Spleen (tissue), 7 donors: ENCODE measurements at regions not wholly inside any gene's neighbourhood (a gene's known extent, or its start where the extent isn't known, plus 50 kb on each side); places are given as distances from the start of the nearest gene placed in this dataset.

ENCODE experiments used
- POLR2AphosphoS5 ChIP-seq, 3 donors: sonication (generic); formaldehyde crosslinking; IDR thresholded peaks; one replicate each; pipeline ENCODE4 v1.5.1; 2017; ENCODE audit warnings: antibody characterized with exemption in 3 of 3
- TF ChIP-seq, protein P1 (sequence below), 11 experiments: fragments of 200-600 bp in 7 of 11; fragments of 450-650 bp in 4 of 11; sonication (generic) in 4 of 11; IDR thresholded peaks in 8 of 11; conservative IDR thresholded peaks in 3 of 11; 1 replicate in 7 of 11; 2 replicates in 4 of 11; pipeline versions ENCODE4 v1.4.0 to v1.8.0; 2016 to 2021; ENCODE audit warnings: antibody characterized with exemption in 11 of 11, inconsistent platforms in 4 of 11, mild to moderate bottlenecking in 1 of 11
- donor health status: DM: no; HTN: no; CAD: no; lungs with moderate emphysema.
- donor health status: DM: no; HTN: no; CAD: no.
- donor health status: DM: no; HTN: no; CAD: no.

DNA sequence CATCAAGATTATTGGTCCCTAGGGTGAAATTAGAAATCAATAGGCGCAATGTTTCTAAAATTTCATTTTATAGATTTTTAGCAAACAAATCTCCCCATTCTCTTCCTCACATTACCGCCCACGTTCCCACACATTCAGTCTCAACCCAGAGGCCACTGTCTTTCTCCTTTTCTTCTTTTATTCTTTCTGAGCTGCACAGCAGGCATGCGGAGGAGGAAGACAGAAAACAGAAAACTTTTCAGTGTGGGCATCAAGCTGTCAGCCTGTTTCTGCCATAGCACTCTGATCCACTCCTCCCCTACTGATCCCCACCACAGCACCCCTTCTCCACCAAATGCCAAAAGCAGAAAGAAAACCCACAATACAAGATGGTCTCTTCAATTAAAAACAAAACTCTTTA lies 94.8 kb upstream of the ADAMTS3 start:
- TF ChIP-seq POLR2AphosphoS5 (IDR thresholded peaks at IDR 0.05) = no peak
- TF ChIP-seq, protein P1, sequence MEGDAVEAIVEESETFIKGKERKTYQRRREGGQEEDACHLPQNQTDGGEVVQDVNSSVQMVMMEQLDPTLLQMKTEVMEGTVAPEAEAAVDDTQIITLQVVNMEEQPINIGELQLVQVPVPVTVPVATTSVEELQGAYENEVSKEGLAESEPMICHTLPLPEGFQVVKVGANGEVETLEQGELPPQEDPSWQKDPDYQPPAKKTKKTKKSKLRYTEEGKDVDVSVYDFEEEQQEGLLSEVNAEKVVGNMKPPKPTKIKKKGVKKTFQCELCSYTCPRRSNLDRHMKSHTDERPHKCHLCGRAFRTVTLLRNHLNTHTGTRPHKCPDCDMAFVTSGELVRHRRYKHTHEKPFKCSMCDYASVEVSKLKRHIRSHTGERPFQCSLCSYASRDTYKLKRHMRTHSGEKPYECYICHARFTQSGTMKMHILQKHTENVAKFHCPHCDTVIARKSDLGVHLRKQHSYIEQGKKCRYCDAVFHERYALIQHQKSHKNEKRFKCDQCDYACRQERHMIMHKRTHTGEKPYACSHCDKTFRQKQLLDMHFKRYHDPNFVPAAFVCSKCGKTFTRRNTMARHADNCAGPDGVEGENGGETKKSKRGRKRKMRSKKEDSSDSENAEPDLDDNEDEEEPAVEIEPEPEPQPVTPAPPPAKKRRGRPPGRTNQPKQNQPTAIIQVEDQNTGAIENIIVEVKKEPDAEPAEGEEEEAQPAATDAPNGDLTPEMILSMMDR (IDR thresholded peaks at IDR 0.05 in 8 of 11, conservative IDR thresholded peaks at IDR 0.05 in 3 of 11) = no peak
